HG03571 (cell line): ENCODE measurements at regions not wholly inside any gene's neighbourhood (a gene's known extent, or its start where the extent isn't known, plus 50 kb on each side); places are given as distances from the start of the nearest gene placed in this dataset.

Experiments used
- ATAC-seq: cut with Tn5 transposase; IDR thresholded peaks from one replicate; pipeline ENCODE4 v1.9.1; 2021; ENCODE audit not compliant: unreplicated experiment

- ATAC-seq = no peak
These were observed 189.0 kb upstream of the FGGY start for GRCh38 chr1:59107916-59108315.

DNA sequence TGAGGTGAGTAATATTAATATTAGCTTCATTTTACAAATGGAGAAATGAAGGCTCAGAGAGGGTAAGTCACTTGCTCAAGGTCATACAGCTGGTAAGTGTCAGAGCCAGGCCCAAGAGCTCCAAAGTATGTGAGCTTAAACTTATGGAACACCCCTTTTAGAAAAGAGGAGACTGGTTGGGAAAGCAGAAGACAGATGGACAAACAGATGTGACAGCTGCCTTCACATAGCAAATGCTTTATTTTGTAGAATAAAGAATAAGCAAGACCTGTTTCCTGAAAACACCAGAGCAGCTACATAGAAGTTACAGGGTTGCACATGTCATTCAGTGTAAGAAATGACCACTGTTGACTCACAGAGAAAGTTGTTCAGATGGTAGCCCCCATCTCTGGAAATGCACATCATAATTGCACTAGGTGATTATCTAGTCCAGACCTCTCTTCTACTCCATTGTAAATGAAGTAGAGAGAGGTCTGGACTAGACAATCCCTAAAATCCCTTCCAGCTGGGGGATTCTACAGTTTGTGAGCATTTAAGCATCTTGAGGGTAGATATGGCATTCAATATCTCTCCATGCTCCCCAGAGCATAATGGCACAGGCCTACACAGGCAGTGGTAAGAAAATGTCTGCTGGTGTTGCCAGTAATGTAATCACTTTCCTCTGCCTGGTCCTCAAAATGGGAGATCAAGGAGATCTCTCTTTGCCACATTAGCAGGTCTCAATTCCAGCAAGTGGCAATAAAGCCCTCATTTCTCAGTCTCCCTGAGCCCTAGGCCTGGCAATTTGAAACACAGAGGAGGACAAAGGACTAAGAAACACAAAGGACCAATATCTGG lies 188.2 kb upstream of the FGGY start:
- ATAC-seq = no peak

- no peak for ATAC-seq
These were observed 186.6 kb upstream of the FGGY start for GRCh38 chr1:59110271-59110670.

DNA sequence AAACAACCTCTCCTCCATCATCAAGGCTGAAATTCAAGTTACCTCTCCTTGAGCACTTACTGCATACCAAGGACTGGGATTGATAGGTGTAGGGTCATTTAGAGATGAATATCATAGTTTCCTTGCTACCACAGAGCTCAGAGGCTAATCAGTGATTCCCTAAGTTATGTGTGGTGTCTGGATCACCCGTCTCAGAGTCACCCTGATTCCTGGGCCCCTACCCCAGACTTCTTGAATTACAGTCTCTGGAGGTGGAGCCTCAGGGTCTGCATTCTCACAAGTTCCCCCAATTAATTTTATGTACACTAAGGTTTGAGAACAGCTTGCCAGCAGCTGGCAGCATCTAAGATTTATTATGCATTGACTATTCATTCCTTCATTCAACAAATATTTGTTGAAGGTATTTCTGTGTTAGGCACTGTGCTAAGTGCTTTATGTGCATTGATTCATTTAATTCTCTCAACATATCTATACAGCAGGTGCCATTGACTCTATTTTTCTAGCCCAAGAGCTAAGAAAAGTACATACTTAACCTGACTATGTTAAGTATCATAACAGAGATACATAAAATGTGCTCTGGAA lies 182.9 kb upstream of the FGGY start:
- ATAC-seq = no peak

- no peak for ATAC-seq
These were observed 181.0 kb upstream of the FGGY start for GRCh38 chr1:59115865-59116264.

DNA sequence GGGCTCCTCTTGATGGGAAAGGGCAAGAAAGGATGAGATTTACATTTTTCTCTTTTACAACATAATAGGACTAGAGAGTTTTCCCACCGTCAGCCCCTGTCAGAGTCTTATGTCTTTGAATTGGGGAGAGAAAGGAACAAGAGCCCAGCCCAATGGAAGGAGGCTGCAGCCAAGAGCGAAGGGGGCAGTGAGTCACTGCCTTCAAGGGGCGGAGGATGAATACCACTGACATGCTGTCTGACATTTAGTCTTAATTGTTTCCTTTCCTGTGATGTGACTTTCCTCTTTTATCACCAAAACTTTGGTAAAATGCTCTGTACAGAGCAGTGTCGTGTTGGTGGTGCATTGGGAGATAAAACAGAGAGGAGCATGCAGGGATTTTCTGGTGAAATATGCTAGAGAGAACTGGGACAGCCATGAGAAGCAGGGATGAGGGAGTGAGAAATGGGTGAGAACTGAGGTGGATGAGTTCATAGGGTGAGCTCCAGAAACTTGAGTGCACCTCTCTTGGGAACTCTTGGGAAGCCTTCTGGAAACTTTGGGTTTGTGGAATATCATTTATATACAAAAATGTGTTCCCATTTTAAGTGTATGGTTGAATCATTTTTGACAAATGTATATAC lies 179.9 kb upstream of the FGGY start:
- no peak for ATAC-seq

GRCh38 chr1:59122527-59122926 lies 174.4 kb upstream of the FGGY start:
- ATAC-seq = no peak

DNA sequence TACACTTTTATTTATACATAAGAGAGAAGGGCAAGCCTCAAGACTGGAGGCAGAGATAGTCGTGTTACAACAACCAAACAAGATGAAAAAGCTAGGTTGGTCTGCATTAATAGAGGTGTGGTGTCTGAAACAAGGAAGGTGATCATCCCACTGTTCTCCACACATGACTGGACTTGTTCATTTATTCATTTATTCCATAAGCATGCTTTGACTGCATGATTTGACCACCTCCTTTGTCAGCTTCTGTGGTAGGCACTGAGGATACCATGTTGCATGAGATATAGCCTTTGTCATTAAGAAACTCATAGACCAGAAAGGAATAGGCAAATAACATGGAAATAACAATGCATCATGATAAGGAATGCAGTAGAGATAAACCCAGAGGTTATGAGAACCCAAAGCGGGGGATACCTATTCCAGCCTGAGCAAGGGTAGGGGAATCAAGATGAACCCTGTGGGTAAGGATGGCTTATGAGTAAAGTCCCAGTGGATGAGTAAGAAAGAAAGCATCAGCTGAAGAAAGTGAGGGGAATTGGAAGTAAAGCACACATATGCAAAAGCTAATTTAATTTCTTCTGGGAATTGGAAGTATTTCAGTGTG lies 173.7 kb upstream of the FGGY start:
- ATAC-seq = no peak

- no peak for ATAC-seq
These were observed 172.7 kb upstream of the FGGY start for GRCh38 chr1:59124166-59124565.

DNA sequence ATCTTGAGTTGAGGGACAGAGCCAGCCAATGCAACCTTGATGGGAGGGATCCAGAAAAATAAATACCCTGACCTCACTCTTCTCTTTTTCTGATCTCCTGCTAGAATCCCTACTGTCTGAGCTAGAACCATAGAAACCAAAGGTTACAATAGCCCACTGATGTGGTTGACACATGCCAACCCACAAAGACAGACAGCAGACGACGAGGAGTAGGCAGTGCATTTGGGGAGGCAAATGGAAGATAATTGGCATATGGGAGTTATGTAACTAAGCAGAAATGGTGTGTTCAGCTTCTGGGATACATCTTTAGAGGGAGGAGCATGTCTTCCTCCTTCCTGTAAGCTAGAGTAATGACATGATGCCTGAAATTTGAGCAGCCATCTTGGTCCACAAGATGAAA lies 171.7 kb upstream of the FGGY start:
- ATAC-seq = no peak

GRCh38 chr1:59125676-59126320 lies 171.1 kb upstream of the FGGY start:
- no peak for ATAC-seq

DNA sequence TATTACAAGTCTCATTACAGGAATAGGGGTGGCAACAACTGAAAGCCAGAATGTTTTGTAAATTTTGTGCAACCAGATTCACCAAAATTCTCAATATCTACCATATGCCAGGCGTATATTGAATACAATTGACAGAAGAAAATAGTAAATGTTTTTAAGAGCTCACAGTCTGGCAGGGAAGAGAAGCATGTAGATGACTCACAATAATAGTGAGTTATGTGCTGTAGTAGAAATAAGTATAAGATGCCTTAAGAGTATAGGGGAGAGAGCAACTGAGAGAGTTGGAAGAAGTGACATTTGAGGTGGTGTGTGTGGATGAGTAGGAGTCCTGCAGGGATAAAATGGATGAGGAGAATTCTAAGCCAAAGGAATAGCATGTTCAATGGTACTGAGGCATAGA lies 170.5 kb upstream of the FGGY start:
- ATAC-seq = no peak

GRCh38 chr1:59128239-59128736 lies 168.6 kb upstream of the FGGY start:
- ATAC-seq = no peak

- ATAC-seq = no peak
These were observed 168.1 kb upstream of the FGGY start for GRCh38 chr1:59128784-59129227.

- ATAC-seq = no peak
These were observed 164.6 kb upstream of the FGGY start for GRCh38 chr1:59132295-59132694.

DNA sequence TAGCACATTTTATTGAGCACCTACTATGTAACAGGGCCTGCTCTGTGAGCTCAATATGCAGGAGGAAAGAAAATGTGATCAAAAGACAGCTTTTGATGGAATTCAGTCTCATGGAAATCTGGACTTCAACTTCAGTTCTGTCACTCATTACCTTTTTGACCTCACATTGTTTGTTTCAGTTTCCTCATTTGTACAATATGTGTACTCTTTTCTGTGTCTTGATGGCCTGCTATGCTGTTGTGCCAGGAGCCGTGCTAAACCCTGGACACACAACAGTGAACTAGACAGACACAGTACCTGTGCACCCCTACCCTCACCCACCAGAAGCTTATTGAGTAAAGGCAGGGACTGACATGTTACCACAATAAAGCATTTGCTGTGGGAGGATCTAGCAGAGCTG lies 162.9 kb upstream of the FGGY start:
- no peak for ATAC-seq

DNA sequence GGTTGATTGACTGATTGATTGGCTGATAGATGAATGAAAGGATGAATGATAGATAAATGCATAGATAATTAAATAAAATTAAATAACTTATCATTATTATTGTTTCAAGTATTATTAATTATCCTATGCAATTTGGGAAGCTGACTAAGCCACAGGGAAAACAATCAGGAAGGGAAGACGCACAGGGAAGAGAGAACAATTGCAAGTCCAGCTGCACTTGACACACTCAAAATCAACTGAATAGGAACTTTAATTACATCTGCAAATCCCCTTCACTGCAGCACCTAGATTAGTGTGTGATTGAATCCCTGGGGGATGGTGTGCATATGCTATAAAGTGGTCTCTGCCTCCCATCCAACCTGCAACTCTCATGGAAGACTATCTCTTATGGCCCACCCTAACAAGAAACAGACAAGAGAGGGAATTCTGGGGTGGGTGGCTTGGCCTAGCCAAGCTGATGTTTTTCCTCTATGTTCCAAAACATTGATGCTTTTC lies 161.1 kb upstream of the FGGY start:
- no peak for ATAC-seq

DNA sequence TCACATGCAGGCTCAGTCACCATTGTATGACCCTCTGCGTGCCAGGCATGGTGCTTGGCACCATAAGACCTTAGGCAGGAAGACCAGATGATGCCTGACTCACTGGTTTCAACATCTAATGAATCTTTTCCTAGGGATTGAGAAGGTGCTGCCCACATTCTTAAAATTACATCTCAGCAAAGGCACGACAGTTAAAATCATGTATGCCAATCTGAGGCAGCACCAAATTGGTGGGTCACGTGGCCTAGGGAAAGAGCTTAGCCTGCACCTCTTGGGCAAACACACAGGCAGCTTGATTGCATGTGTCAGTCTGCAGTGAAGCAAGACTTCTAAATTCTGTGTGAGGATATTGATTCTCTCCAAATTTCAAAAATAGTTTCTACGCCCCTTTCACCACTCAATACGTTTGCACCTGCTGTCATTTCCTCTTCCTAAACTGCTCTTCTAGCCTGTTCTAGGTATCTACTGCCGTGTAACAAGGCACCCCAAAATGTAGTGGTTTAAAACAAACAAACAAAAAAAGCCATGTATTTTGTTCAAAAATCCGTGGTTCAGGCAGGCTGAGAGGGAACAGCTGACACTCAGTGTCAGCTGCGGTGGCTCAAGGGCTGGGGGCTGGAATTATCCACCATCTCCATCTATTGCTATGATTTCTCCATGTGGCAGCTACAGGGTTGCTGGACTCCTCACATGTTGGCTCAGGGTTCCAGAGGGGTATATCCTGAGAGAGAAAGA lies 160.2 kb upstream of the FGGY start:
- ATAC-seq = no peak

DNA sequence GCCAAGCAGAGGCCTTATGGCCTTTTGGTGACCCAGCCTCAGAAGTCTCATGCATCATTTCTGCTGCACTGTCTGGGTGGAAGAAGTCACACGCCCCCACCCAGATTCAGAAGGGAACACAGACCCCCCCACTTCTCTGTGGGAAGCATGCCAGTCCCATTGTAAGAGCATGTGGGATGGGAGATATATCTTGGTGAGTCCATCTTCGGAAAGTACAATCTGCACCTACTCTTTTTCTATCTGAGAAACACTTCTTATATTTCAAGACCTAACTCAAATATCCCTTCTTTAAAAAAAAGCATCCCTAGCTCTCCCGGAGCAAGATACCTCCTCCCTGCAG lies 159.6 kb upstream of the FGGY start:
- no peak for ATAC-seq

- ATAC-seq = no peak
These were observed 158.9 kb upstream of the FGGY start for GRCh38 chr1:59137968-59138367.
